ENCODE measurements at regions not wholly inside any gene's neighbourhood (a gene's known extent, or its start where the extent isn't known, plus 50 kb on each side); places are given as distances from the start of the nearest gene placed in this dataset.

- no peak for DNase-seq
Measured at GRCh38 chr5:171650597-171650996, 135.0 kb upstream of the SMIM23 start.

DNA sequence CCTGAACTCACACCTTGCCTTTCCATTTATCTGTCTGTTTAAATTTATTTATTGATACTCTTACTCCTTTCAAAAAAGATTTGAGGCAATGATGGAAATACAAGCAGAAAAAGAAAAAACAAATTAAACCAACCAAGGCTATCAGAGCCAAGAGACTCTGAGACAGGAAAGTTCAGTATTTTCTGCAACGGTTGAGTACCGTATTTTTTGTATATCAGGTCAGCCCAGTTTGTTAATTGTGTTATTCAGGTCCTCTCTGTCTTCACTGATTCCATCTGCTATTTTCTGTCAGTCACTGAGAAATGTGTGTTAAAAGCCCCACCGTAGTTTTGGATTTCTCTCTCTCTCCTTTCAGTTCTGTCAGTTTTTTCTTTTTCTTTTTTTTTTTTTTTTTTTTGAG is 134.5 kb upstream of the SMIM23 start:
- no peak for DNase-seq

GRCh38 chr5:171654881-171655280 is 130.7 kb upstream of the SMIM23 start:
- DNase-seq: no peak

DNA sequence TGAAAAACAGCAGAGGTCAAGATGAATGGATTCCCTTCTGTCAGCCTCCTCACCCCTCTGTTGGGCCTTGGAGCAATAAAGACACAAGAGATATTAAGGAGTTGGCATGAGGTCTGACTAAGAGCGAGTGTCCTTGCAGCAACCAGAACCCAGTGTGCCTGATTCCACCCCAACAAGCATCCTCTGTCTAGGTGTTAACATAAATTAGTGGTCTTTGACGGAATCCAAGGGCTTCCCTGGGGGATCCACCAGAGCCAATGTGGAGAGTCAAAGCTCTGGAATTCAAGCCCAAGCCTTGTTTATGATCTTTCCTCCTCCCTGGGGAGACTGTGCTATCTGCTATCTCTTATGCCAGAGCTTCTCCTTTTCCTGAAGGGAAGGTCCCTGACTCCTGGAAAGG is 128.1 kb upstream of the SMIM23 start:
- DNase-seq: no peak

DNA sequence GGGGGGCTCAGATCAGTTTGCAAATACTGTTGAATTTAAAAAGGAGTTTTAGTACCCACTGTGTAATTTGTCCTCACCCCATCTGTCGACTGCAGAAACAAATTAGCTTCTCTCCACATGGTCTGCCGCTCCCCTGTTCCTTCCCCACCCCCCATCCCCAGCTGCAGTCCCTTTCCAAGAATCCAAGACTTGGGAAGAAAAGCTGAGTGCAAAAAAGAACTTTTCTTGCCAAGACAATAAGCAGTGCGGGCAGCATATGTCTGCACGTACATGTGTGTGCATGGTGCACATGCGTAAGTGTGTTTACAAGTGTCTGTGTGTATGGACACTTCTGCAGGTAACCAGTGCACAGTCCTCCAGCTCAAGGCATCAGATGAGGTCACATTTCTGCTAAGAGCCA is 125.7 kb upstream of the SMIM23 start:
- DNase-seq: peak in 2 of 3 donors; percentile 75 to 88

GRCh38 chr5:171660434-171660833 is 125.2 kb upstream of the SMIM23 start:
- no peak for DNase-seq

DNA sequence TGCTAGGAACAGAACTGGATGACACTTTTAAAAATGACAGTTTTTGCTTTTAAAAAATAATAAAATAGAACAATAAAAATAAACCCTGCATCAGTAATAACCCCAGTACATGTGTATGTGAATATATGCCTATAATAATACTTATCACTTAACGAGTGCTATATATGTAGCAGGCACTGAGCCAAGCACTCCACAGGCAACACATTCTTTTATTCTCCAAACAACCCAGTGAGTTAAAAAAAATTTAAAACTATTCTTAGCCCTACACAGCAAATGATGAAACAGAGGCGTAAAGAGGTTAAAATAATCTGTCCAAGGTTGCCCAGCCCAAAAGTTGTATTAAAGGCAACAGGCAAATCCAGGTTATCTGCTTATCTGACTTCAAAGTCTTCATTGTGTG is 124.5 kb upstream of the SMIM23 start:
- DNase-seq: no peak

DNA sequence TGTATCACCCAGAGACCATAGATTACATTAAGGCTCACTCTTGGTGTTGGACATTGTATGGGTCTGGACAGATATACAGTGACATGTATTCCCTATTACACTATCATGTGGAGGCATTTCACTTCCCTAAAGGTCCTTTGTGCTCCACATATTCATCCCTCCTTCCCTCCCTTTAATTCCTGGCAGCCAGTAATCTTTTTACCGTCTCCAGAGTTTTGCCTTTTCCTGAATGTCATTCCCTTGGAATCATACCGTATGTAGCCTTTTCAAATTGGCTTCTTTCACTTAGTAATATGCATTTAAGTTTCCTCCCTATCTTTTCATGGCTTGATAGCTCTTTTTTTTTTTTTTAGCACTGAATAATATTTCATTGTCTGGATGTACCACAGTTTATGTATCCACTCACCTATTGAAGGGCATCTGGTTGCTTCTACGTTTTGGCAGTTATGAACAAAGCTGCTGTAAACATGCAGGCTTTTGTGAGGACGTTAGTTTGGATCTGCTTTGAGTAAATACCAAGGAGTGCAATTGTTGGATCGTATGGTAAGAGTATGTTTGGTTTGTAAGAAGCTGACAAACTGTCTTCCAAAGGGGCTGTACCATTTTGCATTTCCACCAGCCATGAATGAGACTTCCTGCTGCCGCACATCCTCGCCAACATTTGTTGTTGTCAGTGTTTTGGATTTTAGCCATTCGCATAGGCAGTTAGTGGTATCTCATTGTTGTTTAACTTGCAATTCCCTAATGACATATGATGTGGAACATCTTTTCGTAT is 122.1 kb upstream of the SMIM23 start:
- peak in 1 of 3 donors; percentile 60 for DNase-seq

DNA sequence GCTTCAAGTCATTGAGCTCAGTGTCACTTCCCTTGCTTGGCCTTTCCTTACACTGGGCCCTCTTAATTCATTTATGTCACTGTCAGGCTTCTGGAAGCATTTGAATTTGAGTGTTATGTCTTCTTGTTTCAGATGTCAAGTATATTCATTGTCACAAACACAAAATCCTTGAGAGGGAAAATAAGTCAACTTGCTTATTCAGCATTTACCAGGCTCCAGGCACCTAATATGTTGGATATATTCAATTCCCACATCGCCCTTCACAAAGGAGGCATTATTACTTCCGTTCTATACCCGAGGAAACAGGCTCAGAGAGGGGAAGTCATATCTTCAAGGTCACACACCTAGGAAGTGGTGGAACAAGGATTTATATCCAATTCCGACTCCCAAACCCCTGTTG is 121.1 kb upstream of the SMIM23 start:
- DNase-seq: no peak

DNA sequence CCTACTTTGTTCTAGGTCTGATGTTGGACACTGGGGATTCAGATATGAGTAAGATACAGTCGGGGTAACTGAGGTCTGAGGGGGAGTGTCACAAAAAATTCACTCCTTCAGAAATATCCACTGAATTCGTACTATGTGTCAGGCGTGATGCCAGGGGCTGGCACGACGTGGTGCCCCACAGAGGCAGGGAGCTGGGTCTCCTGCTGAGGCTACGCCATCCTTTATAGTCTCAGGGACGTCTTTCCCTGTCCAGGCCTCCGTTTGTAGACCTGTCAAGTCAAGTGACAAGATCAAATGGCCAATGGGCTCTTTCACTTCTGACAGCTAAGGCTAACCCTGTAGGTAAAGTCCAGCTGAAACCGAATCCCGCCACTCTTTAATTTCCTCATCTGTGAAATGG is 118.8 kb upstream of the SMIM23 start:
- no peak for DNase-seq

- peak; percentile 81 to 94 (median 90) for DNase-seq
Measured at GRCh38 chr5:171667341-171668096, 118.1 kb upstream of the SMIM23 start.

DNA sequence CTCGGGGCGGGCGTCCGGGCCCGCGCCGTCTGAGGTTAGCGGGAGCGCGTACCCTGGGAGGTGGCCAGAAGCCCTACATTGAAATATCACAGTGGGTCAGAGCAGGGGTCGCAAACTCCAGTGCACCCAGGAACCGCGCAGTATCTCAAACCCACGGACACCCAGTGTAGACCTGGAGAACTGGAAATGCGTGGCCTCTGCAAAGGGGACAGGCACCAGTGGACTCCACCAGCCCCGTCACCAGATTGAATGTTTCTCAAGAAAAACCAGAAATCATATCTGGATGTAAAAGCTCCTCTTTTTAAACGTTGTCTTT is 117.6 kb upstream of the SMIM23 start:
- no peak for DNase-seq

DNA sequence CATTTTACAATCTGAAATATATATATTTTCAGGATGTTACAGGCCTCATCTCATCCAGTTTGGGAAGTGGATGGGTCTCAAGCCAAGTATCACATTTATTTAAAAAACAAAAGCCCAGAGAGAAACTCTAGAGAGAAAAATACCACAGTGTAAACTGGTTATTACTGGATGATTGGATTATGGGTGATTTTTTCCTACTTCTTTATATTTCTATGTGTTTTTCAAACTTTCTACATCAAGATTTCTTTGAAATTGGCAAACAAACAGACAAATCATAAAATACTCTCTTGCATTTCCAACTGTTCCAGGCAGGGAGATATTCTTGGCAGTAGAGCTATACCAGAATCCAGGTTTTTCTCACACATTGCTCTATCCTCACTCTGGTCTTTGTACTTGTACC is 116.0 kb upstream of the SMIM23 start:
- peak in 1 of 3 donors; percentile 74 for DNase-seq

DNA sequence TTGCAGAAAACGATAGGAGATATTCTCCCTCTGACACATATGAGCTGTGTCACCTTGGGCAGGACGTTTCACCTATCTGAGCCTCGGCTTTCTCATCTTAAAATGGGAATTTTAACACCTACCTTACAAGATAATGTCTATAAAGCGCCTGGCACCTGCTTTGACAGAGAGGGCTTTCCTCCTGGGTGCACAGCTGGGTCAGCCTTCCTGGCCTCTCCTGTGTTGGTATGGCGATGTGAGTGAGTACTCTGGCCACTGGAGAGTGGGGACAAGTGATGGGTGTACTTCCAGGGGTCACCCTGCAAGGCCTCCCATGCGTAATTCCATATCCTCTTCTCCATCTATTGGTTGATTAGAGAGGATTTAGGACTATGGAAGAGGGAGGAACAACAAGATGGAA is 113.1 kb upstream of the SMIM23 start:
- no peak for DNase-seq

DNA sequence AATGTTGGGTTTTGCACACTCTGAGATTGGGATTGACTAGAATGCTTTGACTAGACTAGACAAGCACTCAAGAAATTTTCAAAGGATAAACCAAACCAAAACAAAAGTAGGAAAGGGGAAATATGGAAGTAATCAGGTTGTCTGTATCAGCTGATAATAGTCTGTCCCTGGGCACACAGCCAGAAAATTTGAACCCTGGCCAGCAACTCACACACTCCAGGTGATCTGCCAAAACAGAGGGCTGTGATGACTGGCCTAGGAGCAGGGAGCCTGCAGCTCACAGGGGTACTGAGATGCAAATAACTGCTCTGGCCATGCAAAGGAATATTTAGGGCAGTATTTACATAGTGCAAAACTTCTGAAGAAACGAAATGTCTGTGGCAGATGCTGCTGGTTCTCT is 112.3 kb upstream of the SMIM23 start:
- peak in 1 of 3 donors; percentile 73 for DNase-seq

DNA sequence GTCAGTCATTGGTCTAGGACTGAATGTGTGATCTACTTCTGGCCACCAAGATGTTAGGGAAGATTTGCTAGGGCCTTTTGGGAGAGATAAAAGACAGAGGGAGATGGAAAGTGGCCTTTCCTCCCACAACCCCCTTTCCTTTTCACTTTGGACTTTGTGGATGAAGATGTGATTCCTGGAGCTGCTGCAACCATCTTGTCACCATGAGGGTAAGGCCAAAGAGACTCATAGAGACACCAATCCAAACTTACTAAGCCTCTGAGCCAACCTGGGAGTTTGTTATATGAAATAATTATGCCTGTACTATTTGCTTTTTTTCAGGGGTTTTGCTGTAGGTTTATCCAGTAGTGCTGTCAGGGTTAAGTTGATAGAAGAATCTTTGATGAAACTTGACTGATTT is 111.8 kb upstream of the SMIM23 start:
- no peak for DNase-seq

DNA sequence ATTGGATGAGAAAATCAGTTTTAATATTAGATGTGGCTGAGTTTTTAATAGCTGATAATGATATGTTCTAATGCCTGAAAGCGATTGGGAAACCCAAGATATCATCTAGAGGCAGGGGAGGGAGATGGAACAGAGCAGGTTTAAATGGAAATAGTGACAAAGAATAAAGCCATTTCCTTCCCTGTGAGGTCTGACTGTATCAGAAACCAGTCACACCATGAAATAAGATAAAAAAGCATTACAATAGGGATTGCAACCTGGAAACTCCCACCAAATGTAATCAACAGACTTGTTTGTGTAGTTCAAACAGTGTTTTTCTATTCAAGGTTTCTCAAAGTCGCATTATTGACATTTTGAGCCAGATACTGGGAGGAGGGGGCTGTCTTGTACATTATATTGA is 110.1 kb upstream of the SMIM23 start:
- DNase-seq: no peak

GRCh38 chr5:171676286-171676944 is 109.2 kb upstream of the SMIM23 start:
- no peak for DNase-seq

DNA sequence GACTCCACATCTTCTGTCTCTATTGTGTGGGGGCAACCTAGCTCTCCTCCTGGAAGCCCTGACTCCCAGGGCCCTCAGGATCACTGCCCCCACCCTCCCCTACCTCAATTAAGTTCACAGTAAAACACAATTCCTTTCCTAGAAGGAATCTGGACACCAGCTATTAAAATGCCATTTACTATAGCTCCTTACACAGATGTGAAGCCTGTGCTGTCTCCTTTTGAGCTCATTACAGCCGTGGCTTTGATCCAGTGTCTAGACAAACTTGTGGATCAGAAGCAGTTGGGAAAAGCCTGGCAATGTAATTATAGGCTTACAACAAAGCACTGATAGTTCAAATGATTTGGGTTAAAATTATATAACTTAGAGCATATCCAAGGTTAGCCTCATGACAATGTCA is 107.0 kb upstream of the SMIM23 start:
- DNase-seq: peak in 1 of 3 donors; percentile 57

DNA sequence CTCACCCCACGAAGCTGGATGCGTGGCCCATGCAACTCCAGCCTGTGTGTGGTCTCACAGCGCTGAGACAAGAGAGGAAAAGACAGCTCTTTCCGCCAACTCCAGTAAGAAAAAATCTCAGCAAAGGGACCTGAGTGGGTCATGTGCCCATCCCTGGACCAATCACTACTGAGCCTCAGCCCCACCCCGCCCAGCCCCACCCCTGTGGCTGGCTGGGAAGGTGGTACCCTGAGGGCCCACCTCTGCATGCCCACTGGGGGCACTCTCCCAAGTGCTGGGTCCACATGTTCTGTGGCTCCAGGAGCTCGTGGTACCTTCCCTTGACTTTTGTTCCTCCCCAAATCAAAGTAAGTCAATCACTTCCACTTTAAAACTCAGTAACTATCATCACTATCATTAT is 105.1 kb upstream of the SMIM23 start:
- DNase-seq: no peak

GRCh38 chr5:171681061-171681460 is 104.6 kb upstream of the SMIM23 start:
- DNase-seq: no peak

GRCh38 chr5:171681677-171682076 is 103.9 kb upstream of the SMIM23 start:
- no peak for DNase-seq

- DNase-seq: no peak
Measured at GRCh38 chr5:171682801-171683200, 102.8 kb upstream of the SMIM23 start.
